GM12891 (cell line): ENCODE measurements at regions not wholly inside any gene's neighbourhood (a gene's known extent, or its start where the extent isn't known, plus 50 kb on each side); places are given as distances from the start of the nearest gene placed in this dataset.

Source experiments
- DNase-seq: peaks from one replicate; pipeline ENCODE4 v3.0.0; 2011; ENCODE audit warnings: low spot score; ENCODE audit not compliant: insufficient read length
- FAIRE-seq: peaks from 2 replicates; lab custom pipeline; 2011; peaks lifted over from hg19 to GRCh38; lab: Jason Lieb, UNC
- PAX5 ChIP-seq: IDR thresholded peaks from 2 replicates; pipeline ENCODE4 v1.6.1; 2011; ENCODE audit warnings: low read length, moderate library complexity, mild to moderate bottlenecking; ENCODE audit not compliant: insufficient read depth, severe bottlenecking
- POLR2A ChIP-seq: IDR thresholded peaks from 2 replicates; pipeline ENCODE4 v1.6.1; 2011; ENCODE audit warnings: low read depth, low read length, control low read depth
- POLR2AphosphoS5 ChIP-seq: IDR thresholded peaks from 2 replicates; pipeline ENCODE4 v1.6.1; 2011; ENCODE audit warnings: low read depth, low read length, control low read depth
- POU2F2 ChIP-seq: IDR thresholded peaks from 2 replicates; pipeline ENCODE4 v1.6.1; 2011; ENCODE audit warnings: low read depth, mild to moderate bottlenecking, control low read depth, low read length, moderate library complexity
- SPI1 ChIP-seq: IDR thresholded peaks from 2 replicates; pipeline ENCODE4 v1.6.1; 2011; ENCODE audit warnings: low read depth, low read length, control low read depth
- TAF1 ChIP-seq: IDR thresholded peaks from 2 replicates; pipeline ENCODE4 v1.6.1; 2011; ENCODE audit warnings: low read depth, low read length, control low read depth

GRCh38 chr3:95168526-95168925 is 1105.7 kb downstream of the NSUN3 start:
- FAIRE-seq (no peak), DNase-seq (no peak)
- TF ChIP-seq TAF1 (no peak), POLR2A (no peak)

GRCh38 chr3:95172164-95172943 is 1109.5 kb downstream of the NSUN3 start:
- TF ChIP-seq PAX5: no peak
- no peak for TF ChIP-seq TAF1
- TF ChIP-seq POLR2A: no peak
- no peak for TF ChIP-seq POU2F2
- no peak for TF ChIP-seq POLR2AphosphoS5
- no peak for FAIRE-seq
- no peak for DNase-seq

GRCh38 chr3:95177096-95177495 is 1114.2 kb downstream of the NSUN3 start:
- no peak for TF ChIP-seq PAX5
- no peak for TF ChIP-seq POLR2A
- TF ChIP-seq SPI1: no peak
- TF ChIP-seq POU2F2: no peak
- no peak for TF ChIP-seq TAF1
- FAIRE-seq (no peak), DNase-seq (no peak)

GRCh38 chr3:95184038-95184437 is 1121.2 kb downstream of the NSUN3 start:
- DNase-seq (no peak), FAIRE-seq (no peak)
- TF ChIP-seq TAF1 (no peak), SPI1 (no peak), POLR2AphosphoS5 (no peak), POLR2A (no peak), POU2F2 (no peak), PAX5 (no peak)

GRCh38 chr3:95189348-95189747 is 1126.5 kb downstream of the NSUN3 start:
- DNase-seq (no peak), FAIRE-seq (no peak)
- no peak for TF ChIP-seq POU2F2
- TF ChIP-seq PAX5: no peak

- DNase-seq: no peak
- no peak for FAIRE-seq
- TF ChIP-seq POLR2AphosphoS5 (no peak), POLR2A (no peak), PAX5 (no peak), TAF1 (no peak), POU2F2 (no peak), SPI1 (no peak)
Observed at GRCh38 chr3:95197661-95198060, 1134.8 kb downstream of the NSUN3 start.

- no peak for DNase-seq
- TF ChIP-seq POU2F2 (no peak), POLR2A (no peak), POLR2AphosphoS5 (no peak), TAF1 (no peak), SPI1 (no peak), PAX5 (no peak)
- no peak for FAIRE-seq
Observed at GRCh38 chr3:95200384-95200783, 1137.5 kb downstream of the NSUN3 start.

- FAIRE-seq (no peak), DNase-seq (no peak)
- TF ChIP-seq POLR2AphosphoS5 (no peak), TAF1 (no peak), SPI1 (no peak), PAX5 (no peak), POU2F2 (no peak), POLR2A (no peak)
Observed at GRCh38 chr3:95210878-95211277, 1148.0 kb downstream of the NSUN3 start.

- no peak for TF ChIP-seq POLR2AphosphoS5
- no peak for TF ChIP-seq POU2F2
- no peak for TF ChIP-seq PAX5
- no peak for TF ChIP-seq TAF1
- TF ChIP-seq POLR2A: no peak
- no peak for TF ChIP-seq SPI1
- DNase-seq (no peak), FAIRE-seq (no peak)
Observed at GRCh38 chr3:95212117-95212516, 1149.3 kb downstream of the NSUN3 start.

- FAIRE-seq: no peak
- TF ChIP-seq TAF1 (no peak), POU2F2 (no peak), SPI1 (no peak), POLR2A (no peak), POLR2AphosphoS5 (no peak), PAX5 (no peak)
Observed at GRCh38 chr3:95215437-95215957, 1152.6 kb downstream of the NSUN3 start.

GRCh38 chr3:95217661-95218060 is 1154.8 kb downstream of the NSUN3 start:
- FAIRE-seq: no peak

More at GRCh38 chr3:95215437-95215957, 1152.6 kb downstream of the NSUN3 start:
- no peak for DNase-seq

More at GRCh38 chr3:95217661-95218060, 1154.8 kb downstream of the NSUN3 start:
- no peak for DNase-seq
- TF ChIP-seq POLR2AphosphoS5 (no peak), POLR2A (no peak), PAX5 (no peak)
